GM23248 (cell line): ENCODE measurements at regions not wholly inside any gene's neighbourhood (a gene's known extent, or its start where the extent isn't known, plus 50 kb on each side); places are given as distances from the start of the nearest gene placed in this dataset.

ENCODE experiments used
- DNase-seq: peaks from one replicate; pipeline ENCODE4 v3.0.0-alpha.2; 2015
- H2AFZ ChIP-seq: fragments of 200-600 bp; sonication (generic); 2 replicates; pipeline ENCODE4 v1.6.1; 2016; ENCODE audit warnings: antibody characterized with exemption
- H3F3A ChIP-seq: fragments of 200-600 bp; sonication (generic); 2 replicates; pipeline ENCODE4 v1.6.1; 2016; ENCODE audit warnings: mild to moderate bottlenecking, antibody characterized with exemption, mixed run types; ENCODE audit not compliant: insufficient read depth
- H3K27ac ChIP-seq: fragments of 200-600 bp; sonication (generic); 2 replicates; pipeline ENCODE4 v1.5.1; 2016; ENCODE audit warnings: mild to moderate bottlenecking
- H3K27me3 ChIP-seq: fragments of 200-600 bp; sonication (generic); replicated peaks from 2 replicates; pipeline ENCODE4 v1.6.1; 2016; ENCODE audit warnings: mild to moderate bottlenecking; ENCODE audit not compliant: insufficient read depth
- H3K36me3 ChIP-seq: fragments of 200-600 bp; sonication (generic); 2 replicates; pipeline ENCODE4 v1.6.1; 2016; ENCODE audit warnings: low read depth, mild to moderate bottlenecking
- H3K4me1 ChIP-seq: fragments of 200-600 bp; sonication (generic); 2 replicates; pipeline ENCODE4 v1.6.1; 2016; ENCODE audit warnings: mild to moderate bottlenecking; ENCODE audit not compliant: insufficient read depth
- H3K4me2 ChIP-seq: fragments of 200-600 bp; sonication (generic); one replicate; pipeline ENCODE4 v1.6.1; 2016; ENCODE audit warnings: mild to moderate bottlenecking; ENCODE audit not compliant: unreplicated experiment
- H3K4me3 ChIP-seq: fragments of 200-600 bp; sonication (generic); 2 replicates; pipeline ENCODE4 v1.5.1; 2016; ENCODE audit warnings: mild to moderate bottlenecking
- H3K79me2 ChIP-seq: fragments of 200-600 bp; sonication (generic); 2 replicates; pipeline ENCODE4 v1.6.1; 2016; ENCODE audit warnings: mild to moderate bottlenecking; ENCODE audit not compliant: insufficient read depth
- H3K9ac ChIP-seq: fragments of 200-600 bp; sonication (generic); 2 replicates; pipeline ENCODE4 v1.6.1; 2016; ENCODE audit warnings: mild to moderate bottlenecking
- H3K9me2 ChIP-seq: fragments of 200-600 bp; sonication (generic); 2 replicates; pipeline ENCODE4 v1.6.1; 2016; ENCODE audit warnings: mixed run types, mild to moderate bottlenecking, moderate library complexity; ENCODE audit not compliant: insufficient read depth
- H3K9me3 ChIP-seq: fragments of 200-600 bp; sonication (generic); one replicate; pipeline ENCODE4 v1.6.1; 2017; ENCODE audit warnings: low read depth
- H4K20me1 ChIP-seq: fragments of 200-600 bp; sonication (generic); 2 replicates; pipeline ENCODE4 v1.6.0; 2016; ENCODE audit not compliant: insufficient read depth
- EZH2 ChIP-seq: fragments of 200-600 bp; sonication (generic); IDR thresholded peaks from 2 replicates; pipeline ENCODE4 v1.6.1; 2018; ENCODE audit warnings: antibody characterized with exemption, mild to moderate bottlenecking; ENCODE audit not compliant: insufficient read depth, poor library complexity, severe bottlenecking
- EZH2phosphoT487 ChIP-seq: fragments of 200-600 bp; sonication (generic); IDR thresholded peaks from 2 replicates; pipeline ENCODE4 v1.6.1; 2018; ENCODE audit warnings: antibody characterized with exemption, moderate library complexity, mild to moderate bottlenecking, low read depth; ENCODE audit not compliant: insufficient read depth
- WGBS, 2 experiments: methylation state at CpG; one replicate each; pipeline ENCODE4 v1.1.6; 2015 to 2017; ENCODE audit warnings: low lambda C conversion rate in 2 of 2, low coverage in 1 of 2; ENCODE audit errors: missing lambda C conversion rate in 2 of 2; 5-methylcytosine and 5-hydroxymethylcytosine counted together
- in situ Hi-C: fragments of 300-500 bp; cut with MboI; formaldehyde crosslinking; loops from 2 replicates; pipeline ENCODE4 v1.15.0; 2020

DNA sequence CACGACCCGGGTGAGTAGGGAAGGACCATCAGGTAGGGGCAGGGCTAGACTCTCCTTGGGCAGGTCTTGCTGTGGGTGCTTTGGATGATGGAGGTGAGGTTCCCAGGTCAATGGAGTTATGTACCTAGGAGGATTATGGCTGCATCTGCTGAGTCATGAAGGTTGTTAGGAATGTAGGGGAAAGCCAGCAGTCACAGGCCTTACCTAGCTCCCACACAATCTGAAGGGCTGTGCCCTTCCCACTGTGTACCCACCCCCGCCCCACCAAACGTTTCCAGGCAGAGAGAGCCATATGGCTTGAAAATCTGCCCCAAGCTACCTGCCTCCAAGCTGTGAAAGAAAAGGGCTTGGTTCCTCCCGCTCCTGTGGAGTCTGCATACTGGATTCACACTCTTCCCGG, 573.4 kb upstream of the DPPA4 start:
- no peak for DNase-seq
- H2AFZ ChIP-seq, result no peak overlapping the region
- 8 to 34% methylated on average over 2 to 6 of the region's 6 CpGs for WGBS, 2 experiments
- no peak for TF ChIP-seq EZH2phosphoT487
- no peak for TF ChIP-seq EZH2
- no peaks in the 10 kb centered on the region for H3F3A ChIP-seq
- H3K4me2 ChIP-seq, result no peak overlapping the region
- no peak overlapping the region for H3K4me3 ChIP-seq
- H3K79me2 ChIP-seq, result no peaks in the 10 kb centered on the region
- no peaks in the 10 kb centered on the region for H3K36me3 ChIP-seq
- no peaks in the 10 kb centered on the region for H3K9me2 ChIP-seq
- H3K9me3 ChIP-seq, result no peaks in the 10 kb centered on the region
- H3K4me1 ChIP-seq, result no peaks in the 10 kb centered on the region
- H3K27ac ChIP-seq, result no peak overlapping the region
- H4K20me1 ChIP-seq, result no peaks in the 10 kb centered on the region
- H3K9ac ChIP-seq, result no peak overlapping the region
- in situ Hi-C loops, result no loop called here
- no peaks in the 10 kb centered on the region for H3K27me3 ChIP-seq

DNA sequence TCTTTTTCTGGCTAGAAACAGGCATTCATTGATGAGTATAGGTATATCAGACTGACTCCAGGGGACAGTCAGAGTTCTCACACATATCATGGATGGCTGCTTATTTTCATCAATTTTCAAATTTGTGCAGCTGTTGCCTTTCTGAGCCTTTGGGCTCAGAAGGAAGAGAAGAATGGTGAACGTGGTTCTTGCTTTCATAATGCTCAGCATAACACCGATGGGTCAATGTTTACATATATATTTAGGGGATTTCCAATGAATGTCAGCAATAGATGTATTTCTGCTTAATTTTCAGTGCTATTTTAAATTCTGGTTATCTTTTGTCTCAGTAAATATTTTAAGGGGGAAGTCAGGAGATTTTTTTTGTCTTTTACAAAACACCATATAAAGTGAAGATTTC, 581.4 kb upstream of the DPPA4 start:
- H3K4me2 ChIP-seq, result no peak overlapping the region
- H3K36me3 ChIP-seq, result no peaks in the 10 kb centered on the region
- H3K9ac ChIP-seq, result no peak overlapping the region
- no peaks in the 10 kb centered on the region for H3K79me2 ChIP-seq
- H3K9me2 ChIP-seq, result no peaks in the 10 kb centered on the region
- H3K4me3 ChIP-seq, result no peak overlapping the region
- no peak for DNase-seq
- no peak overlapping the region for H2AFZ ChIP-seq
- WGBS, 2 experiments, result 47 to 52% methylated on average over 2 of the region's 2 CpGs
- H3K9me3 ChIP-seq, result no peaks in the 10 kb centered on the region
- no peaks in the 10 kb centered on the region for H3K4me1 ChIP-seq
- TF ChIP-seq EZH2, result no peak
- TF ChIP-seq EZH2phosphoT487, result no peak
- H3K27ac ChIP-seq, result no peak overlapping the region
- H4K20me1 ChIP-seq, result no peaks in the 10 kb centered on the region
- no peaks in the 10 kb centered on the region for H3K27me3 ChIP-seq
- in situ Hi-C loops, result no loop called here
- H3F3A ChIP-seq, result no peaks in the 10 kb centered on the region

DNA sequence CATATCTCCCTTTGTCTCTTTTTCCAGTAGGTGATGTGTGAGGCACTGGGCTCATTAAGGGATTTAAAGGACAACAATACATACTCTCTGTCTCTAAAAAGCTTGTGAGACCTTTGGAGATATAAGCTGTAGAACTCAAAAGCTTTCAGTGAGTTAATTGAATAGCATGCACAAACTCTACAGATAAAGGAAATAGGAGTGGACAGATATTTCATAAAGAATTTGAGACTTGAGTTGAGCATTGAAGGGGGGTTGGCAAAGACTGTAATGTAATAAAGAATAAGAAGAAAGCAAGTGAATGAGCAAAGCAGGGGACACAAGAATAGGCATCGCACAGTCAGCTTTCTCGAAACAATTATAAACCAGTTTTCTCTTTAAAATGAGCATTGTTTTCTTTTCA, 583.4 kb upstream of the DPPA4 start:
- 97 to 98% methylated on average over 2 of the region's 2 CpGs for WGBS, 2 experiments
- H3K4me1 ChIP-seq, result 0 out of 2 replicates have a peak, but pooled peaks cover 4% of the 10 kb centered on the region

DNA sequence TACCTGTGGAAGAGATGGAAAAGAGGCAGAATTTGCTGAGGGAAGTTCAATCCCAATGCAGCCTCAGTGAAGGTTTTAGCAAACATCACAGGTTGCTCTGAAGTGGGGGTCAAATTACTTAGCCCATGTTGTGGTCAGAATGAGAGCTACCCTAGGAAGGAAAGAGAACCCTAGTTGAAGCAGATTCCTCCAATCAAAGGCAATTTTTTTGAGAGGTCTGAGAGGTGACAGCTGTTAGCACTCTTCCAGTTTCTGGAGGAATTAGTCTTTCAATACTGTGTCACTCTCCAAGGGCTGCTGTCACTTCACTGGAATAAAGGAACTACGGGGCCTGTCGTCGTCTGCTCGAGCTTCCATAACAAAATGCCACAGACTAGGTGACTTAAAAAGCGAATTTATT, 584.2 kb upstream of the DPPA4 start:
- Histone ChIP-seq H3F3A (no peaks in the 10 kb centered on the region), H3K27ac (no peak overlapping the region), H3K36me3 (no peaks in the 10 kb centered on the region), H2AFZ (peak overlapping the region; percentile 13; the same call in 1 of the 2 replicates), H3K4me1 (0 out of 2 replicates have a peak, but pooled peaks cover 4% of the 10 kb centered on the region), H3K9me2 (no peaks in the 10 kb centered on the region), H3K79me2 (no peaks in the 10 kb centered on the region), H3K4me2 (no peak overlapping the region), H3K27me3 (no peaks in the 10 kb centered on the region), H3K9me3 (no peaks in the 10 kb centered on the region), H3K4me3 (no peak overlapping the region), H4K20me1 (no peaks in the 10 kb centered on the region), H3K9ac (no peak overlapping the region)
- WGBS, 2 experiments, result 78 to 79% methylated on average over 5 of the region's 5 CpGs
- TF ChIP-seq EZH2phosphoT487 (no peak), EZH2 (no peak)
- in situ Hi-C loops, result no loop called here
- DNase-seq, result no peak

More for the DNA sequence above, 583.4 kb upstream of the DPPA4 start:
- H4K20me1 ChIP-seq, result no peaks in the 10 kb centered on the region
- no peaks in the 10 kb centered on the region for H3F3A ChIP-seq
- no peaks in the 10 kb centered on the region for H3K9me3 ChIP-seq
- H3K79me2 ChIP-seq, result no peaks in the 10 kb centered on the region
- H3K4me3 ChIP-seq, result no peak overlapping the region
- H3K36me3 ChIP-seq, result no peaks in the 10 kb centered on the region
- TF ChIP-seq EZH2 (no peak), EZH2phosphoT487 (no peak)
- no peaks in the 10 kb centered on the region for H3K9me2 ChIP-seq
- H2AFZ ChIP-seq, result no peak overlapping the region
- no peak for DNase-seq
- H3K4me2 ChIP-seq, result no peak overlapping the region
- in situ Hi-C loops, result no loop called here
- H3K27me3 ChIP-seq, result no peaks in the 10 kb centered on the region
- H3K9ac ChIP-seq, result no peak overlapping the region
- no peak overlapping the region for H3K27ac ChIP-seq

DNA sequence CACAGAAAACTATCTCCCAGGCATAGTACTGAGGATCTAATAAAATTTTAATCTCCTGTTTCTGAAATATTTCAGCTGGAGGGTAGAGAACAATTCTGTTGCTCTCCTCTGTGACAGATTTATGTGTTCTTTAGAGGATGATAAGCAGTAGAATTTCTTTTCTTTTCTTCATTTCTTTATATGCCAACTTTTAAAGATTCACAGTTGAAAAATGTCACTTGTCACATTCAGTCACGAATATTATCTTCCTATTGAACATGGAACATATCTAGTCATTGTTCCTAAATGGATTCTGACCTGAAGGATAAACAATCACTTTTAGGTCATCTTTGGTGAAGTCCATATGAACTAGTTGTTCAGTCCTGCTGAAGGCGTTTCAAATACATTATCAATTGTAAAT, 585.5 kb upstream of the DPPA4 start:
- Histone ChIP-seq H3K4me1 (peaks cover 15% of the 10 kb centered on the region), H3K4me2 (no peak overlapping the region), H3K27me3 (no peaks in the 10 kb centered on the region), H3K9me3 (no peaks in the 10 kb centered on the region), H3K36me3 (no peaks in the 10 kb centered on the region), H4K20me1 (no peaks in the 10 kb centered on the region), H3K9ac (no peak overlapping the region), H3K79me2 (no peaks in the 10 kb centered on the region), H3F3A (peaks cover 10% of the 10 kb centered on the region), H2AFZ (peak overlapping the region; percentile 52; the same call in 1 of the 2 replicates), H3K27ac (no peak overlapping the region), H3K4me3 (no peak overlapping the region), H3K9me2 (no peaks in the 10 kb centered on the region)
- DNase-seq, result no peak
- no peak for TF ChIP-seq EZH2phosphoT487
- TF ChIP-seq EZH2, result no peak
- in situ Hi-C loops, result no loop called here
- WGBS, 2 experiments, result 64 to 65% methylated on average over 2 of the region's 2 CpGs
